MM.1S (cell line): ENCODE measurements at regions not wholly inside any gene's neighbourhood (a gene's known extent, or its start where the extent isn't known, plus 50 kb on each side); places are given as distances from the start of the nearest gene placed in this dataset.

ENCODE experiments used
- DNase-seq: peaks from one replicate; pipeline ENCODE4 v3.0.0-alpha.2; 2015
- H2AFZ ChIP-seq: fragments of 300-600 bp; sonication (generic); 2 replicates; pipeline ENCODE4 v1.6.0; 2016; ENCODE audit warnings: antibody characterized with exemption, low read length
- H3F3A ChIP-seq: fragments of 300-600 bp; sonication (generic); 2 replicates; pipeline ENCODE4 v1.6.1; 2016; ENCODE audit warnings: mild to moderate bottlenecking, antibody characterized with exemption, low read length, moderate library complexity, mixed read lengths; ENCODE audit not compliant: insufficient read depth
- H3K27ac ChIP-seq: fragments of 300-600 bp; sonication (generic); 2 replicates; pipeline ENCODE4 v1.5.1; 2016; ENCODE audit warnings: mild to moderate bottlenecking, low read length
- H3K27me3 ChIP-seq: fragments of 300-600 bp; sonication (generic); replicated peaks from 2 replicates; pipeline ENCODE4 v1.6.0; 2016; ENCODE audit warnings: low read length; ENCODE audit not compliant: insufficient read depth
- H3K36me3 ChIP-seq: fragments of 300-600 bp; sonication (generic); replicated peaks from 2 replicates; pipeline ENCODE4 v1.6.1; 2016; ENCODE audit warnings: mild to moderate bottlenecking, low read length, mixed read lengths; ENCODE audit not compliant: insufficient read depth
- H3K4me1 ChIP-seq: fragments of 300-600 bp; sonication (generic); 2 replicates; pipeline ENCODE4 v1.6.1; 2016; ENCODE audit warnings: low read length, mixed read lengths
- H3K4me2 ChIP-seq: fragments of 300-600 bp; sonication (generic); 2 replicates; pipeline ENCODE4 v1.6.0; 2016; ENCODE audit warnings: low read depth, low read length
- H3K4me3 ChIP-seq: fragments of 300-600 bp; sonication (generic); 2 replicates; pipeline ENCODE4 v1.5.1; 2016; ENCODE audit warnings: low read length, mixed read lengths
- H3K79me2 ChIP-seq: fragments of 300-600 bp; sonication (generic); 2 replicates; pipeline ENCODE4 v1.6.1; 2016; ENCODE audit warnings: mixed run types, low read length, mixed read lengths
- H3K9ac ChIP-seq: fragments of 300-600 bp; sonication (generic); 2 replicates; pipeline ENCODE4 v1.6.1; 2016; ENCODE audit warnings: low read length, mixed read lengths
- H3K9me2 ChIP-seq: fragments of 300-600 bp; sonication (generic); replicated peaks from 2 replicates; pipeline ENCODE4 v1.6.1; 2016; ENCODE audit warnings: mild to moderate bottlenecking, low read length, mixed read lengths; ENCODE audit not compliant: insufficient read depth
- H3K9me3 ChIP-seq: fragments of 300-600 bp; sonication (generic); replicated peaks from 2 replicates; pipeline ENCODE4 v1.6.1; 2016; ENCODE audit warnings: mild to moderate bottlenecking, low read length, mixed read lengths; ENCODE audit not compliant: insufficient read depth
- H4K20me1 ChIP-seq: fragments of 300-600 bp; sonication (generic); 2 replicates; pipeline ENCODE4 v1.6.1; 2016; ENCODE audit warnings: mild to moderate bottlenecking, low read length, moderate library complexity, mixed read lengths; ENCODE audit not compliant: insufficient read depth
- CTCF ChIP-seq: fragments of 300-600 bp; sonication (generic); IDR thresholded peaks from 2 replicates; pipeline ENCODE4 v1.5.1; 2016; ENCODE audit warnings: antibody characterized with exemption, low read length, mixed read lengths
- EZH2 ChIP-seq: fragments of 300-600 bp; sonication (generic); optimal IDR thresholded peaks from 2 replicates; pipeline ENCODE3; 2017; ENCODE audit warnings: low read depth, mild to moderate bottlenecking, antibody characterized with exemption, low read length, mixed read lengths
- EZH2phosphoT487 ChIP-seq: fragments of 300-600 bp; sonication (generic); IDR thresholded peaks from 2 replicates; pipeline ENCODE4 v1.6.1; 2018; ENCODE audit warnings: antibody characterized with exemption, low read length

- Histone ChIP-seq H3K36me3 (no peaks in the 10 kb centered on the region), H3K79me2 (no peaks in the 10 kb centered on the region), H3K4me2 (no peak overlapping the region), H3K4me3 (no peak overlapping the region), H4K20me1 (no peaks in the 10 kb centered on the region), H3K27me3 (no peaks in the 10 kb centered on the region), H3F3A (no peaks in the 10 kb centered on the region), H3K4me1 (no peaks in the 10 kb centered on the region), H3K9me3 (no peaks in the 10 kb centered on the region), H3K9ac (no peak overlapping the region), H3K27ac (no peak overlapping the region), H3K9me2 (no peaks in the 10 kb centered on the region), H2AFZ (no peak overlapping the region)
- DNase-seq, result no peak
- TF ChIP-seq EZH2phosphoT487 (no peak), EZH2 (no peak), CTCF (no peak)
Measured at GRCh38 chr1:197850918-197851317, 51.5 kb upstream of the C1orf53 start.

GRCh38 chr1:197850042-197850441 lies 52.4 kb upstream of the C1orf53 start:
- DNase-seq, result no peak
- no peak overlapping the region for H3K9ac ChIP-seq
- H2AFZ ChIP-seq, result no peak overlapping the region

GRCh38 chr1:197848350-197848749 lies 54.1 kb upstream of the C1orf53 start:
- Histone ChIP-seq H4K20me1 (no peaks in the 10 kb centered on the region), H3K4me1 (no peaks in the 10 kb centered on the region), H2AFZ (no peak overlapping the region), H3K9me2 (no peaks in the 10 kb centered on the region), H3K27ac (no peak overlapping the region), H3K36me3 (no peaks in the 10 kb centered on the region), H3F3A (no peaks in the 10 kb centered on the region), H3K27me3 (no peaks in the 10 kb centered on the region), H3K4me3 (no peak overlapping the region), H3K9ac (no peak overlapping the region), H3K4me2 (no peak overlapping the region), H3K79me2 (no peaks in the 10 kb centered on the region), H3K9me3 (no peaks in the 10 kb centered on the region)
- TF ChIP-seq EZH2phosphoT487, result no peak
- no peak for TF ChIP-seq EZH2
- no peak for DNase-seq

More at GRCh38 chr1:197850042-197850441, 52.4 kb upstream of the C1orf53 start:
- H3K27me3 ChIP-seq, result no peaks in the 10 kb centered on the region
- no peaks in the 10 kb centered on the region for H3K36me3 ChIP-seq
- H3K4me1 ChIP-seq, result no peaks in the 10 kb centered on the region
- TF ChIP-seq EZH2 (no peak), CTCF (no peak), EZH2phosphoT487 (no peak)
- no peak overlapping the region for H3K27ac ChIP-seq
- no peaks in the 10 kb centered on the region for H4K20me1 ChIP-seq
- no peaks in the 10 kb centered on the region for H3F3A ChIP-seq
- no peak overlapping the region for H3K4me2 ChIP-seq
- H3K9me3 ChIP-seq, result no peaks in the 10 kb centered on the region
- H3K4me3 ChIP-seq, result no peak overlapping the region
- no peaks in the 10 kb centered on the region for H3K79me2 ChIP-seq
- H3K9me2 ChIP-seq, result no peaks in the 10 kb centered on the region

GRCh38 chr1:197845886-197846285 lies 56.5 kb upstream of the C1orf53 start:
- Histone ChIP-seq H3K9me3 (no peaks in the 10 kb centered on the region), H3K36me3 (no peaks in the 10 kb centered on the region), H3K9me2 (no peaks in the 10 kb centered on the region), H3F3A (no peaks in the 10 kb centered on the region), H3K4me1 (no peaks in the 10 kb centered on the region), H3K9ac (no peak overlapping the region), H4K20me1 (no peaks in the 10 kb centered on the region), H3K79me2 (no peaks in the 10 kb centered on the region), H3K4me2 (no peak overlapping the region), H3K4me3 (no peak overlapping the region), H3K27me3 (no peaks in the 10 kb centered on the region), H2AFZ (no peak overlapping the region), H3K27ac (no peak overlapping the region)
- TF ChIP-seq EZH2phosphoT487 (no peak), EZH2 (no peak), CTCF (no peak)
- no peak for DNase-seq
